Retina (tissue), 1 donor: ENCODE measurements at regions not wholly inside any gene's neighbourhood (a gene's known extent, or its start where the extent isn't known, plus 50 kb on each side); places are given as distances from the start of the nearest gene placed in this dataset.
"Not testable (repeated sequence)": the region's sequence is repeated elsewhere in the genome, so short reads cannot be mapped to it uniquely, and the experiment has no call there.

Experiments used
- DNase-seq: peaks from one replicate; pipeline ENCODE4 v3.0.0-alpha.2; 2016

GRCh38 chr15:49706805-49707204 lies 86.0 kb downstream of the DTWD1 start:
- DNase-seq: no peak

GRCh38 chr15:49707598-49707997 lies 86.8 kb downstream of the DTWD1 start:
- no peak for DNase-seq

GRCh38 chr15:49709646-49710214 lies 88.9 kb downstream of the DTWD1 start:
- DNase-seq: no peak

GRCh38 chr15:49712162-49712561 lies 91.3 kb downstream of the DTWD1 start:
- DNase-seq: no peak

GRCh38 chr15:49712846-49713450 lies 92.1 kb downstream of the DTWD1 start:
- DNase-seq: no peak

GRCh38 chr15:49715211-49715610 lies 94.4 kb downstream of the DTWD1 start:
- no peak for DNase-seq

GRCh38 chr15:49715701-49716100 lies 94.9 kb downstream of the DTWD1 start:
- no peak for DNase-seq

GRCh38 chr15:49718234-49718633 lies 97.4 kb downstream of the DTWD1 start:
- DNase-seq: no peak

GRCh38 chr15:49718846-49719245 lies 98.0 kb downstream of the DTWD1 start:
- DNase-seq: no peak

GRCh38 chr15:49720261-49720660 lies 99.4 kb downstream of the DTWD1 start:
- no peak for DNase-seq

GRCh38 chr15:49721091-49721490 lies 100.2 kb downstream of the DTWD1 start:
- no peak for DNase-seq

GRCh38 chr15:49721621-49722020 lies 100.8 kb downstream of the DTWD1 start:
- peak; percentile 4 for DNase-seq

GRCh38 chr15:49723981-49724380 lies 103.1 kb downstream of the DTWD1 start:
- no peak for DNase-seq

GRCh38 chr15:49731187-49732099 lies 110.6 kb downstream of the DTWD1 start:
- DNase-seq: peak; percentile 9

- not testable (repeated sequence) for DNase-seq
Observed at GRCh38 chr15:49732109-49732508, 111.3 kb downstream of the DTWD1 start.

- DNase-seq: not testable (repeated sequence)
Observed at GRCh38 chr15:49734089-49734488, 113.2 kb downstream of the DTWD1 start.

- DNase-seq: no peak
Observed at GRCh38 chr15:49734831-49735508, 114.1 kb downstream of the DTWD1 start.

- DNase-seq: no peak
Observed at GRCh38 chr15:49737127-49737526, 116.3 kb downstream of the DTWD1 start.

GRCh38 chr15:49741712-49742111 lies 120.9 kb downstream of the DTWD1 start:
- no peak for DNase-seq

GRCh38 chr15:49742381-49742780 lies 121.5 kb downstream of the DTWD1 start:
- DNase-seq: no peak

GRCh38 chr15:49747340-49747739 lies 126.5 kb downstream of the DTWD1 start:
- no peak for DNase-seq

- DNase-seq: no peak
Observed at GRCh38 chr15:49748791-49749190, 127.9 kb downstream of the DTWD1 start.

GRCh38 chr15:49750553-49750952 lies 129.7 kb downstream of the DTWD1 start:
- no peak for DNase-seq
